Kidney epithelial cell (primary cell): ENCODE measurements at regions not wholly inside any gene's neighbourhood (a gene's known extent, or its start where the extent isn't known, plus 50 kb on each side); places are given as distances from the start of the nearest gene placed in this dataset.

ENCODE experiments used
- DNase-seq: peaks from one replicate; pipeline ENCODE4 v3.0.0-alpha.2; 2010; ENCODE audit warnings: low read depth
- H3K27me3 ChIP-seq: 2 replicates; pipeline ENCODE4 v1.6.0; 2011; ENCODE audit warnings: low read length; ENCODE audit not compliant: control insufficient read depth, insufficient read depth
- H3K36me3 ChIP-seq: 2 replicates; pipeline ENCODE4 v1.5.1; 2011; ENCODE audit warnings: low read length; ENCODE audit not compliant: control insufficient read depth, insufficient read depth
- H3K4me3 ChIP-seq: 2 replicates; pipeline ENCODE4 v1.5.1; 2011; ENCODE audit warnings: low read depth, mild to moderate bottlenecking, control low read depth, low read length
- CTCF ChIP-seq: IDR thresholded peaks from 2 replicates; pipeline ENCODE4 v1.5.1; 2011; ENCODE audit warnings: mild to moderate bottlenecking, moderate library complexity, low read length, control low read depth, inconsistent platforms; ENCODE audit not compliant: insufficient read depth, poor library complexity, severe bottlenecking

- Histone ChIP-seq H3K27me3 (no peaks in the 10 kb centered on the region), H3K4me3 (no peak overlapping the region), H3K36me3 (no peaks in the 10 kb centered on the region)
- no peak for TF ChIP-seq CTCF
- no peak for DNase-seq
Observed at GRCh38 chr2:81672923-81673322, 1368.4 kb upstream of the LRRTM1 start.

GRCh38 chr2:81672516-81672915 is 1368.0 kb upstream of the LRRTM1 start:
- H3K4me3 ChIP-seq = no peak overlapping the region
- no peaks in the 10 kb centered on the region for H3K36me3 ChIP-seq
- H3K27me3 ChIP-seq = no peaks in the 10 kb centered on the region
- DNase-seq = no peak
- no peak for TF ChIP-seq CTCF

- DNase-seq = no peak
- Histone ChIP-seq H3K4me3 (no peak overlapping the region), H3K36me3 (no peaks in the 10 kb centered on the region), H3K27me3 (no peaks in the 10 kb centered on the region)
- no peak for TF ChIP-seq CTCF
Observed at GRCh38 chr2:81670885-81671284, 1366.3 kb upstream of the LRRTM1 start.

- no peak for DNase-seq
Observed at GRCh38 chr2:81661081-81661480, 1356.5 kb upstream of the LRRTM1 start.

GRCh38 chr2:81658227-81658626 is 1353.7 kb upstream of the LRRTM1 start:
- no peak for TF ChIP-seq CTCF
- H3K4me3 ChIP-seq = no peak overlapping the region
- H3K36me3 ChIP-seq = no peaks in the 10 kb centered on the region
- DNase-seq = peak; percentile 76
- no peaks in the 10 kb centered on the region for H3K27me3 ChIP-seq

More at GRCh38 chr2:81661081-81661480, 1356.5 kb upstream of the LRRTM1 start:
- no peaks in the 10 kb centered on the region for H3K27me3 ChIP-seq
- TF ChIP-seq CTCF = no peak
- H3K36me3 ChIP-seq = no peaks in the 10 kb centered on the region
- H3K4me3 ChIP-seq = no peak overlapping the region
